ENCODE measurements at regions not wholly inside any gene's neighbourhood (a gene's known extent, or its start where the extent isn't known, plus 50 kb on each side); places are given as distances from the start of the nearest gene placed in this dataset.

DNA sequence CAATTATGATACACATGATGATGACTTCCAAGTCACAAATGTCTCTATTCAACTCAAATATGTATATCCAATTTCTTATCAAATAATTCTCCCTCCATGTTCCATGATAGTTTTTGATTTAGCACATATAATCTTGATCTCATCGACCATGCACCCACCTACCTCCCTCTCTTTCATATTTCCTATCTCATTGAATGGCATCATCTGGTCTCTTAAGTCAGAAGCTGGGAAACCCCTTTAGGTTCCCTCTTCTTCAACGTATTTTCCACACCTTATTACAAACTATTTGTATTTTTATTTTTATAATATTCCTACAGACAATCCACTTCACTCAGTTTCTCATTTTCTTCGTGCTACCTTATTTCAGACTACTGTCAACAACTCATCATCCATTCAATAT lies 56.9 kb upstream of the DPH6 start:
- 18% methylated on average over 3 of the region's 3 CpGs for WGBS (ENCODE audit: insufficient coverage, insufficient replicate concordance, low lambda C conversion rate, missing lambda C conversion rate)
- DNase-seq (ENCODE audit: low read depth, low spot score): no peak
- Histone ChIP-seq H3K27ac (ENCODE audit: control insufficient read depth, insufficient read depth) (peak overlapping the region; percentile 50; the same call in 1 of the 2 replicates), H3K9me3 (replicated peaks; ENCODE audit: control insufficient read depth, insufficient read depth, low read length) (no peaks in the 10 kb centered on the region), H3K79me2 (ENCODE audit: control insufficient read depth, insufficient read depth, low read length) (no peaks in the 10 kb centered on the region), H3K9ac (ENCODE audit: control insufficient read depth, insufficient read depth, low read length) (no peak overlapping the region), H3K4me3 (no peak overlapping the region), H3K4me2 (ENCODE audit: control insufficient read depth, insufficient read depth) (no peak overlapping the region), H3K4me1 (ENCODE audit: control insufficient read depth, insufficient read depth, low read length) (no peaks in the 10 kb centered on the region), H4K20me1 (ENCODE audit: control insufficient read depth, insufficient read depth) (no peaks in the 10 kb centered on the region), H2AFZ (ENCODE audit: control insufficient read depth, low read depth, low read length) (peak overlapping the region; percentile 15), H3K27me3 (replicated peaks in 1 of 2; ENCODE audit: control insufficient read depth in 2 of 2, insufficient read depth in 2 of 2, low read length in 1 of 2) (no peaks in the 10 kb centered on the region), H3K36me3 (ENCODE audit: control insufficient read depth in 2 of 2, insufficient read depth in 2 of 2, low read length in 1 of 2) (no peaks in the 10 kb centered on the region)
- ChIA-PET SMC1A (ENCODE audit: uncharacterized antibody, unreplicated experiment) (no interaction called here), POLR2A (interaction anchor here (1.0 kb wide), 1 partner anchor 58 kb away, joined by 3 read pairs; no protein-coding TSS in a partner anchor), CTCF (no interaction called here), RAD21 (ENCODE audit: unreplicated experiment) (no interaction called here)
- intact Hi-C loops (cut with micrococcal nuclease; ENCODE audit: unreplicated experiment): no loop called here
- ATAC-seq: peak; percentile 68
- peak; percentile 35 for FAIRE-seq
- in situ Hi-C loops (cut with MboI): no loop called here
- no TSS peak for BruUV-seq (replicated peaks)
- TF ChIP-seq CREB1 (IDR thresholded peaks at IDR 0.05; ENCODE audit: low read depth): 0 out of 2 replicates have a peak, but pooled peaks have one; percentile 4
- TF ChIP-seq TCF3 (IDR thresholded peaks at IDR 0.05; ENCODE audit: borderline replicate concordance, insufficient read depth, low read depth, low read length): no peak

GRCh38 chr15:35603301-35603700 lies 57.3 kb upstream of the DPH6 start:
- no peaks in the 10 kb centered on the region for H3K79me2 ChIP-seq (ENCODE audit: control insufficient read depth, insufficient read depth, low read length)
- POLR2A ChIA-PET: interaction anchor here (1.0 kb wide), 1 partner anchor 58 kb away, joined by 3 read pairs; no protein-coding TSS in a partner anchor
- in situ Hi-C loops (cut with MboI) (no loop called here), intact Hi-C loops (cut with micrococcal nuclease; ENCODE audit: unreplicated experiment) (no loop called here)
- ATAC-seq (peak; percentile 94), FAIRE-seq (no peak), DNase-seq (ENCODE audit: low read depth, low spot score) (peak; percentile 25)
- H3K4me2 ChIP-seq (ENCODE audit: control insufficient read depth, insufficient read depth): no peak overlapping the region
- H3K36me3 ChIP-seq (ENCODE audit: control insufficient read depth in 2 of 2, insufficient read depth in 2 of 2, low read length in 1 of 2): no peaks in the 10 kb centered on the region
- no peak overlapping the region for H3K4me3 ChIP-seq
- SMC1A ChIA-PET (ENCODE audit: uncharacterized antibody, unreplicated experiment): no interaction called here
- no peaks in the 10 kb centered on the region for H3K27me3 ChIP-seq (replicated peaks in 1 of 2; ENCODE audit: control insufficient read depth in 2 of 2, insufficient read depth in 2 of 2, low read length in 1 of 2)
- RAD21 ChIA-PET (ENCODE audit: unreplicated experiment): no interaction called here
- H3K27ac ChIP-seq (ENCODE audit: control insufficient read depth, insufficient read depth): peak overlapping the region; percentile 50; the same call in 1 of the 2 replicates
- CTCF ChIA-PET: no interaction called here
- no peak overlapping the region for H3K9ac ChIP-seq (ENCODE audit: control insufficient read depth, insufficient read depth, low read length)
- BruUV-seq (replicated peaks): no TSS peak
- H3K9me3 ChIP-seq (replicated peaks; ENCODE audit: control insufficient read depth, insufficient read depth, low read length): no peaks in the 10 kb centered on the region
- no peaks in the 10 kb centered on the region for H3K4me1 ChIP-seq (ENCODE audit: control insufficient read depth, insufficient read depth, low read length)
- peak overlapping the region; percentile 15; the same call in 1 of the 2 replicates for H2AFZ ChIP-seq (ENCODE audit: control insufficient read depth, low read depth, low read length)
- WGBS (ENCODE audit: insufficient coverage, insufficient replicate concordance, low lambda C conversion rate, missing lambda C conversion rate): 50% methylated on average over 2 of the region's 2 CpGs
- H4K20me1 ChIP-seq (ENCODE audit: control insufficient read depth, insufficient read depth): no peaks in the 10 kb centered on the region
- TF ChIP-seq ATF7 (IDR thresholded peaks at IDR 0.05; ENCODE audit: low read depth) (no peak), TARDBP (IDR thresholded peaks at IDR 0.05; ENCODE audit: borderline replicate concordance) (no peak), REST (IDR thresholded peaks at IDR 0.05; ENCODE audit: low read depth, low read length) (no peak), CHD1 (IDR thresholded peaks at IDR 0.05; ENCODE audit: low read depth, low read length) (no peak), WRNIP1 (IDR thresholded peaks at IDR 0.05; ENCODE audit: borderline replicate concordance, low read depth, low read length) (no peak), BMI1 (IDR thresholded peaks at IDR 0.05; ENCODE audit: borderline replicate concordance) (no peak), ZNF384 (IDR thresholded peaks at IDR 0.05; ENCODE audit: borderline replicate concordance, low read depth, low read length) (no peak; the same call in 1 of the 2 replicates), SMARCA5 (IDR thresholded peaks at IDR 0.05) (no peak), HDAC2 (IDR thresholded peaks at IDR 0.05) (no peak), RCOR1 (conservative IDR thresholded peaks at IDR 0.05; ENCODE audit: low read depth, low read length) (no peak), YY1 (IDR thresholded peaks at IDR 0.05; ENCODE audit: low read depth, low read length) (peak; percentile 23; the same call in 1 of the 2 replicates)
- TF ChIP-seq, protein P1, sequence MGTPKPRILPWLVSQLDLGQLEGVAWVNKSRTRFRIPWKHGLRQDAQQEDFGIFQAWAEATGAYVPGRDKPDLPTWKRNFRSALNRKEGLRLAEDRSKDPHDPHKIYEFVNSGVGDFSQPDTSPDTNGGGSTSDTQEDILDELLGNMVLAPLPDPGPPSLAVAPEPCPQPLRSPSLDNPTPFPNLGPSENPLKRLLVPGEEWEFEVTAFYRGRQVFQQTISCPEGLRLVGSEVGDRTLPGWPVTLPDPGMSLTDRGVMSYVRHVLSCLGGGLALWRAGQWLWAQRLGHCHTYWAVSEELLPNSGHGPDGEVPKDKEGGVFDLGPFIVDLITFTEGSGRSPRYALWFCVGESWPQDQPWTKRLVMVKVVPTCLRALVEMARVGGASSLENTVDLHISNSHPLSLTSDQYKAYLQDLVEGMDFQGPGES (IDR thresholded peaks at IDR 0.05): no peak

Data from GM12878 (cell line).